GM12878 (cell line): ENCODE measurements at regions not wholly inside any gene's neighbourhood (a gene's known extent, or its start where the extent isn't known, plus 50 kb on each side); places are given as distances from the start of the nearest gene placed in this dataset.

Source experiments
- CBFB ChIP-seq: IDR thresholded peaks from 2 replicates; pipeline ENCODE4 v1.6.1; 2016; ENCODE audit warnings: antibody characterized with exemption, low read depth
- CHD1 ChIP-seq: IDR thresholded peaks from 2 replicates; pipeline ENCODE4 v1.6.1; 2012; ENCODE audit warnings: low read depth, low read length, improper control_type of control experiment
- CHD4 ChIP-seq: fragments of 200-600 bp; sonication (generic); IDR thresholded peaks from 2 replicates; pipeline ENCODE4 v1.6.1; 2016; ENCODE audit warnings: mild to moderate bottlenecking
- CREM ChIP-seq: IDR thresholded peaks from 2 replicates; pipeline ENCODE4 v1.6.1; 2014; ENCODE audit warnings: antibody characterized with exemption, low read depth
- EGR1 ChIP-seq, 2 experiments: IDR thresholded peaks; 1 replicate in 1 of 2; 2 replicates in 1 of 2; pipeline ENCODE4 v1.6.1; 2011 to 2012; ENCODE audit warnings: low read depth in 2 of 2, low read length in 2 of 2, borderline replicate concordance in 1 of 2, mild to moderate bottlenecking in 1 of 2, moderate library complexity in 1 of 2
- ETV6 ChIP-seq, 2 experiments: fragments of 450-650 bp in 1 of 2; IDR thresholded peaks in 1 of 2; conservative IDR thresholded peaks in 1 of 2; 2 replicates each; pipeline ENCODE4 v1.6.1; 2014; ENCODE audit warnings: antibody characterized with exemption in 1 of 2, borderline replicate concordance in 1 of 2, low read depth in 1 of 2, mild to moderate bottlenecking in 1 of 2, moderate library complexity in 1 of 2
- HDAC6 ChIP-seq: fragments of 200-600 bp; sonication (generic); IDR thresholded peaks from one replicate; pipeline ENCODE4 v1.8.0; 2017; ENCODE audit warnings: antibody characterized with exemption; ENCODE audit not compliant: unreplicated experiment
- KAT2A ChIP-seq: conservative IDR thresholded peaks from 2 replicates; pipeline ENCODE4 v1.6.1; 2011; ENCODE audit warnings: low read depth, low read length; ENCODE audit not compliant: control insufficient read depth
- NR2C1 ChIP-seq: fragments of 450-650 bp; IDR thresholded peaks from 2 replicates; pipeline ENCODE4 v1.6.1; 2017; ENCODE audit warnings: antibody characterized with exemption, mild to moderate bottlenecking, moderate library complexity
- PBX3 ChIP-seq: IDR thresholded peaks from 2 replicates; pipeline ENCODE4 v1.6.1; 2011; ENCODE audit warnings: mild to moderate bottlenecking, low read depth, low read length, moderate library complexity; ENCODE audit not compliant: insufficient replicate concordance
- PRDM15 ChIP-seq: fragments of 450-650 bp; formaldehyde crosslinking; IDR thresholded peaks from 2 replicates; pipeline ENCODE4 v1.4.0; 2020; ENCODE audit warnings: mild to moderate bottlenecking, moderate library complexity
- RAD21 ChIP-seq: IDR thresholded peaks from 2 replicates; pipeline ENCODE4 v1.6.1; 2011; ENCODE audit warnings: mild to moderate bottlenecking, low read depth, low read length, moderate library complexity; ENCODE audit not compliant: insufficient read depth
- RAD51 ChIP-seq: fragments of 450-650 bp; IDR thresholded peaks from 2 replicates; pipeline ENCODE4 v1.6.1; 2016; ENCODE audit warnings: moderate library complexity, mild to moderate bottlenecking, inconsistent platforms
- SUPT20H ChIP-seq: IDR thresholded peaks from 2 replicates; pipeline ENCODE4 v1.6.1; 2011; ENCODE audit warnings: low read depth, mild to moderate bottlenecking, low read length, moderate library complexity, borderline replicate concordance; ENCODE audit not compliant: control insufficient read depth
- SUZ12 ChIP-seq: fragments of 200-600 bp; sonication (generic); IDR thresholded peaks from one replicate; pipeline ENCODE4 v1.6.1; 2018; ENCODE audit warnings: antibody characterized with exemption, mild to moderate bottlenecking; ENCODE audit not compliant: unreplicated experiment
- TCF3 ChIP-seq: IDR thresholded peaks from 2 replicates; pipeline ENCODE4 v1.6.1; 2012; ENCODE audit warnings: low read depth, mild to moderate bottlenecking, low read length, borderline replicate concordance; ENCODE audit not compliant: insufficient read depth
- YY1 ChIP-seq: IDR thresholded peaks from 2 replicates; pipeline ENCODE4 v1.6.1; 2011; ENCODE audit warnings: low read depth, mild to moderate bottlenecking, low read length
- ZBTB11 ChIP-seq: fragments of 450-650 bp; formaldehyde crosslinking; IDR thresholded peaks from 2 replicates; pipeline ENCODE4 v1.5.0; 2022; ENCODE audit warnings: mild to moderate bottlenecking, missing genetic modification characterization
- ZBTB33 ChIP-seq: fragments of 450-650 bp; IDR thresholded peaks from 2 replicates; pipeline ENCODE4 v1.6.1; 2017; ENCODE audit warnings: mild to moderate bottlenecking

GRCh38 chr3:72100601-72101187 lies 315.7 kb upstream of the PROK2 start (continued):
- TF ChIP-seq PBX3 (no peak), CHD4 (no peak), NR2C1 (no peak), ZBTB33 (no peak), RAD51 (no peak), EGR1 (IDR thresholded peaks at IDR 0.05; ENCODE audit: borderline replicate concordance in 1 of 2, low read depth in 2 of 2, low read length in 2 of 2) (no peak), CREM (peak; percentile 55; the same call in 1 of the 2 replicates), TCF3 (peak; percentile 32; the same call in 1 of the 2 replicates), SUZ12 (no peak), KAT2A (no peak), CBFB (peak; percentile 99), ETV6 (conservative IDR thresholded peaks at IDR 0.05 in 1 of 2, IDR thresholded peaks at IDR 0.05 in 1 of 2; ENCODE audit: borderline replicate concordance in 1 of 2, low read depth in 1 of 2) (peak in 1 of 2 experiments; percentile 81; a peak in 2 of 4 replicates), CHD1 (no peak), SUPT20H (no peak), YY1 (0 out of 2 replicates have a peak, but pooled peaks have one; percentile 34), HDAC6 (no peak), ZBTB11 (CRISPR knock-in tag) (no peak), RAD21 (0 out of 2 replicates have a peak, but pooled peaks have one; percentile 5), PRDM15 (CRISPR knock-in tag) (no peak)
